Breast epithelium (tissue), 3 donors: ENCODE measurements at regions not wholly inside any gene's neighbourhood (a gene's known extent, or its start where the extent isn't known, plus 50 kb on each side); places are given as distances from the start of the nearest gene placed in this dataset.

ENCODE experiments used
- CTCF ChIP-seq, 3 donors: fragments of 450-650 bp; IDR thresholded peaks; one replicate each; pipeline ENCODE4 v1.5.1; 2016 to 2017; ENCODE audit warnings: antibody characterized with exemption in 3 of 3, mild to moderate bottlenecking in 3 of 3, moderate library complexity in 3 of 3
- POLR2A ChIP-seq: fragments of 450-650 bp; IDR thresholded peaks from one replicate; pipeline ENCODE4 v1.6.1; 2016; ENCODE audit warnings: antibody characterized with exemption, mild to moderate bottlenecking, moderate library complexity
- POLR2AphosphoS5 ChIP-seq, 3 donors: sonication (generic); formaldehyde crosslinking; IDR thresholded peaks; one replicate each; pipeline ENCODE4 v1.6.1; 2017; ENCODE audit warnings: antibody characterized with exemption in 3 of 3

GRCh38 chr10:121379013-121379412, 219.2 kb downstream of the FGFR2 start:
- TF ChIP-seq POLR2AphosphoS5 (IDR thresholded peaks at IDR 0.05) (no peak), CTCF (IDR thresholded peaks at IDR 0.05) (no peak), POLR2A (no peak)
